ENCODE measurements at regions not wholly inside any gene's neighbourhood (a gene's known extent, or its start where the extent isn't known, plus 50 kb on each side); places are given as distances from the start of the nearest gene placed in this dataset.

- TF ChIP-seq HOXD13 (CRISPR knock-in tag; IDR thresholded peaks at IDR 0.05; ENCODE audit: borderline replicate concordance) (no peak), SETDB1 (IDR thresholded peaks at IDR 0.05; ENCODE audit: insufficient read length, low read length) (peak; percentile 66), ZNF561 (tag by site-specific recombination; IDR thresholded peaks at IDR 0.05; ENCODE audit: borderline replicate concordance) (no peak), CTCF (tag by site-specific recombination; IDR thresholded peaks at IDR 0.05) (no peak), ZNF366 (tag by site-specific recombination; conservative IDR thresholded peaks at IDR 0.05) (no peak)
- H3K9me3 ChIP-seq (ENCODE audit: control insufficient read depth, insufficient read depth, low read depth, low read length): no peaks in the 10 kb centered on the region
- POLR2A ChIA-PET: no interaction called here
Measured at GRCh38 chr12:87853448-87854003, 175.7 kb downstream of the C12orf50 start.

GRCh38 chr12:87849074-87849473 is 180.1 kb downstream of the C12orf50 start:
- H3K36me3 ChIP-seq (ENCODE audit: control insufficient read depth in 2 of 2, insufficient read depth in 1 of 2, low read length in 2 of 2): no peaks in the 10 kb centered on the region
- H3K27ac ChIP-seq (ENCODE audit: extremely low read depth, low read depth, low read length): no peak overlapping the region
- CTCF ChIA-PET: interaction anchor here (0.5 to 3.6 kb wide), 17 partner anchors 8 to 1371 kb away, joined by 3 to 22 read pairs (median 3); no protein-coding TSS in a partner anchor
- TF ChIP-seq SETDB1 (IDR thresholded peaks at IDR 0.05; ENCODE audit: insufficient read length, low read length) (no peak), ZNF221 (tag by site-specific recombination; IDR thresholded peaks at IDR 0.05; ENCODE audit: borderline replicate concordance) (no peak), HOXC10 (CRISPR knock-in tag; IDR thresholded peaks at IDR 0.05) (no peak), ZSCAN16 (tag by site-specific recombination; IDR thresholded peaks at IDR 0.05) (no peak), PRDM6 (tag by site-specific recombination; IDR thresholded peaks at IDR 0.05) (no peak), ZNF114 (tag by site-specific recombination; IDR thresholded peaks at IDR 0.05) (no peak), MYNN (tag by site-specific recombination; IDR thresholded peaks at IDR 0.05; ENCODE audit: borderline replicate concordance) (no peak), ZNF785 (tag by site-specific recombination; IDR thresholded peaks at IDR 0.05) (no peak), ZNF112 (tag by site-specific recombination; IDR thresholded peaks at IDR 0.05) (no peak), GLIS1 (tag by site-specific recombination; IDR thresholded peaks at IDR 0.05) (no peak), ZNF433 (tag by site-specific recombination; IDR thresholded peaks at IDR 0.05; ENCODE audit: low read depth) (no peak), ZBTB7A (tag by site-specific recombination; IDR thresholded peaks at IDR 0.05; ENCODE audit: low read depth) (no peak), CTCF (tag by site-specific recombination; IDR thresholded peaks at IDR 0.05) (no peak), ZNF146 (tag by site-specific recombination; IDR thresholded peaks at IDR 0.05) (no peak), ZSCAN4 (tag by site-specific recombination; IDR thresholded peaks at IDR 0.05) (no peak)
- no peaks in the 10 kb centered on the region for H3K4me1 ChIP-seq (ENCODE audit: control insufficient read depth, insufficient read depth, low read length)
- H3K9me3 ChIP-seq (ENCODE audit: control insufficient read depth, insufficient read depth, low read depth, low read length): no peaks in the 10 kb centered on the region
- POLR2A ChIA-PET: no interaction called here
- no peak overlapping the region for H3K4me3 ChIP-seq (ENCODE audit: low read depth, low read length)

More at GRCh38 chr12:87853448-87854003, 175.7 kb downstream of the C12orf50 start:
- CTCF ChIA-PET: no interaction called here
- no peaks in the 10 kb centered on the region for H3K36me3 ChIP-seq (ENCODE audit: control insufficient read depth in 2 of 2, insufficient read depth in 1 of 2, low read length in 2 of 2)
- H3K4me3 ChIP-seq (ENCODE audit: low read depth, low read length): no peak overlapping the region
- no peak overlapping the region for H3K27ac ChIP-seq (ENCODE audit: extremely low read depth, low read depth, low read length)
- H3K4me1 ChIP-seq (ENCODE audit: control insufficient read depth, insufficient read depth, low read length): no peaks in the 10 kb centered on the region
